HG03342 (cell line): ENCODE measurements at regions not wholly inside any gene's neighbourhood (a gene's known extent, or its start where the extent isn't known, plus 50 kb on each side); places are given as distances from the start of the nearest gene placed in this dataset.

Experiments used
- ATAC-seq: cut with Tn5 transposase; IDR thresholded peaks from one replicate; pipeline ENCODE4 v1.9.1; 2021; ENCODE audit warnings: mild to moderate bottlenecking, moderate library complexity; ENCODE audit not compliant: unreplicated experiment

DNA sequence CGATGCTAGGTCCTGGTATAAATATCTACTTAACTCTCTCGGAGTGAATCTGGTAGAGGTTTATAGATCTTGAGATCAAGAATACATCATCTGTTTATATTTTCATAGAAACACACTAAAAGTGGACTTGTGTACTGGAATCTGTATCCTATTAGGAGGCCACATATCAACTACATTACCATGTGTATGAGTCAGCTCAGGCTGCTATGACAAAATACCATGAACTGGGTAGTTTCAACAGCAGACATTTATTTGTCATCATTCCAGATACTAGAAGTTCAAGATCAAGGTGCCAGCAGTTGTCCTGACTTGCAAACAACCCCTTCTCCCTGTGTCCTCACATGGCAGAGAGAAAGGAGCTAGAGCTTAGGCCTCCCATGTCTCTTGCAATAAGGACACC lies 113.9 kb upstream of the PFKP start:
- no peak for ATAC-seq

DNA sequence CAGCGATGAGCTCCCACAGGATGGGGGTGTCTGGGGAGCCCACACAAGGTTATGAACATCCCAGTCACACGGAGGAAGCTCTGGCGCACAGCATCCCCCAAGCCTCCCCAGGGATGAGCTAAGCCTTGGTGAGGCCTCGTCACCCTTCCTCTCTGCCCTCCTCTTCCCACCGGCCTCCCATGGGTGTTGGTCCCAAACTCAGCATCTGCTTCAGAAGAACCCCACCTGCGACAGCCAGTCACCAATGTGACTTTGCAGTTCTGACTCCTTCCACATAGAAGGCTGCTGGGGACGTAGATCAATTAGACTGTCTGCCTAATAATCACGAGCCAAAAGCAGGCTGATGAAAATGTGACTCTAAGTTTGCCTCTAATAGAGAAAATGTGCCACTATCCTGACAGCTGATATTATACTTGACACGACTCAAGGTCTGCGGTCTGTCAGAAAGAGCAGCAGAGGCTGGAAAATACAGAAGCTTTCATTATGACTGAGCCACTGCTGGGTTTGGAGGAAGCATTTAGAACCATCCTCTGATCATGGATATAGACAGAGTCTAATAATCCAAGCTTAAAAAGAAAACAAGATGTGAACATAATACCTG lies 116.0 kb upstream of the PFKP start:
- peak; percentile 34 for ATAC-seq

DNA sequence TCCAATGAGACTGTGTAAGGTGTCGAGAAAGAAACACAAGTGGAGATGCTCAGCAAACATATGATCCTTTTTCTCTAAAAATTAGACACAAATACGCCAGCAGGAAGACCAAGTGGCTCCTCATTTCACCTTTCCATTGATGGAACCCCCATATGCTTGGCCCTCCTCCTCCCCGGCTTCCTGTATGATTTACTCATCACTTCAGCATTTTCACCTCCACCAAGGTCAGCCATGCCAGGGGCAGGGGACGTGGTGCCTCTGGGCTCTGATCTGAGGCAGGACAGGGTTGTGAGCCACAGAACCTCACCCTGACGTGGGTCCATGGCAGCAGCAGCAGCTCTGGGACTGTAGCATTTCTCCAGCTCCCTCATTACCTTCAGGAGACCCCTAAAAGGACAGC lies 116.8 kb upstream of the PFKP start:
- no peak for ATAC-seq

DNA sequence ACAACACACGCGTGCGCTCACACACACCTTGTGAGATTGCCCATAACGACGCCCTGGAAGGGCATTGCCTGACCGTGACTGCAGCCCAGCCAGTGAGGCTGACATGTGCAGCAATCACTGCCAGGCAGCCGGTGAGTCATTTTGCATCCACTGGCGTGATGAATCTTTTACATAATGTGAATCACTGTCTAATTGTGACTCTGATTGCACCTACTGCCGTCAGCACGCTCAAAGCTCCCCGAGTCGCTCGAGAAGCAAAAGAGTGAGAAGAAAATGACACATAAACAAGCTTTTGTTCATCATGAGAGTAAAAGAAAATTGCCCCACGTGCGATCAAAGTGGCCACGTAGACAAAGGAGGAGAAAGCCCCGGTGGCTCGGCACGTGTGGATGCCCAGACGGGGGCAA lies 117.4 kb upstream of the PFKP start:
- peak; percentile 62 for ATAC-seq

DNA sequence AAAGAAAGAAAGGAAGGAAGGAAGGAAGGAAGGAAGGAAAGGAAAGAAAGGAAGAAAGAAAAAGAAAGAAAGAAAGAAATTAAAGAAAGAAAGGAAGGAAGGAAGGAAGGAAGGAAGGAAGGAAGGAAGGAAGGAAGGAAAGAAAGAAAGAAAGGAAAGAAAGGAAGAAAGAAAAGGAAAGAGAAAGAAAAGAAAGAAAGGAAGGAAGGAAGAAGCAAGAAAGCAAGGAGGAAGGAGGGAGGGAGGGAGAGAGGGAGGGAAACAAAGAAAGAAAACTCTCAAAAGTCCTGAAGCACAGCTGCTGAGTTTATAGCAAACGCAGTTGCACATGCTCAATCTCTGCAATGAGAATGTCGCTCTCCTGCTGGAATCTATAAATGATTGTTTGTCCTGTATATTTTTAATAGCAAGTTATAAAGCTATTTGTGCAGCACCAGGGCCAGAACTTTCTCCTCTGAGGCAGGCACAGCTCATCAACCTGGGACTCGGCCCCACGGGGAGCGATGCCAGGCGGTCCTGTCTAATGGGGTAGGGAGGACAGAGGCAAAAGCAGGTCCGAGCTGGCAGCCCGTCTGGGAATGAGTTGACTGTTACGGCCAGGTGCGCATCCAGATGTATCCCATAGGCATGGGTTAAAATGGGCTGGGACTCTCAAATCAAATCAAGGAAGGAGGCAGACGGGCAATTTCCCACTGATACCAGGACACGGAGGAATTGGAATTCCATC lies 118.0 kb upstream of the PFKP start:
- no peak for ATAC-seq

DNA sequence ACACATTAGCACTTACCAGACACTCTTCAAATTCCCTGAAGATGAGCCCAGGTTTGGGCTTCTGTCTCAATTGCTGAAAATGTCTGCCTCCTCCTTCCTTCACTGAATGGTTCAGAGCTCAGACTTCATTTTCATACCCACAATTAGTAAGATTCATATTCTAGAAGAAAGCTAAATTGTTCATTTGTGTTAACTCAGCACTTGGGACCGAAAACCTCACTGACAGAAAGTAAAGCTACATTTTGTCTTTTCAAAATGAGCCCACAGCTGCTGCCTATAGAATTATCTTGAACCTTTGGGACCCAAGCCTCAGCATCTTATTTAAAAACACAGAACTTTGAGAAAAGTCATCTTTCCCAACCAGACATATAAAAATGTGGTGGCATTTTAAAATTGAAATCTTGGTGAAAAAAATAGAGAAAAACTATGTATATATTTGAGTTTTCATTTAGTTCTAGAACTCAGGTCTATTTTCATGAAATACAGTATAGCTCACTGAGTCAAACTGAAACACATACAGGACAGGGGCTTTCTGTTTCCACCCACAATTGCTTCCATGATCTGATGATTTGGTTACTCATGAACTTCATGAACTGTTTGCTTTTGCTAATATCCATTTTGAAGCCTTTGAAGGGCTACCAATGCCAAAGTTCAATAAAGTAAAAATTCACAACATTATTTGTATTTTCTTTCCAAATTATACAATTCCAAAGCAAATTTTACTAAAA lies 119.1 kb upstream of the PFKP start:
- ATAC-seq = peak; percentile 79

DNA sequence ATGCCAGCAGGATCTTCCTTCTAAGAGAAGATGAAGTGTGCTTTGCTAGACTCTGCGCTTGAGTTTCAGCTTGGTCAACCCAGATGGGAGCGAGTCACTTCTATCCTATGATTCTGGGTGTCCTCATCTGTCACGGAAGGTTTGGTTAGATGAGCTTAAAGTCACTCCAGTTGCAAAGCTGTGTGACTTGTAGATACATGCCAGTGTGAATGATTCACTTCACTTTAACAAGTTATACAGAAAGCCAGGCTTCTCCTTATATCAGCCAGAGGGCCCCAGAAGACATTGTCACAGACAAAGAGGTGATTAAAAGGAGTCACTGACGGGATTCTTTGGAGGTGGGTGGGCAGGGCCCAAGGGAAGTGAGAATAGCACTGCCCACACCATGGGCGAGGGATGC lies 122.6 kb upstream of the PFKP start:
- no peak for ATAC-seq

DNA sequence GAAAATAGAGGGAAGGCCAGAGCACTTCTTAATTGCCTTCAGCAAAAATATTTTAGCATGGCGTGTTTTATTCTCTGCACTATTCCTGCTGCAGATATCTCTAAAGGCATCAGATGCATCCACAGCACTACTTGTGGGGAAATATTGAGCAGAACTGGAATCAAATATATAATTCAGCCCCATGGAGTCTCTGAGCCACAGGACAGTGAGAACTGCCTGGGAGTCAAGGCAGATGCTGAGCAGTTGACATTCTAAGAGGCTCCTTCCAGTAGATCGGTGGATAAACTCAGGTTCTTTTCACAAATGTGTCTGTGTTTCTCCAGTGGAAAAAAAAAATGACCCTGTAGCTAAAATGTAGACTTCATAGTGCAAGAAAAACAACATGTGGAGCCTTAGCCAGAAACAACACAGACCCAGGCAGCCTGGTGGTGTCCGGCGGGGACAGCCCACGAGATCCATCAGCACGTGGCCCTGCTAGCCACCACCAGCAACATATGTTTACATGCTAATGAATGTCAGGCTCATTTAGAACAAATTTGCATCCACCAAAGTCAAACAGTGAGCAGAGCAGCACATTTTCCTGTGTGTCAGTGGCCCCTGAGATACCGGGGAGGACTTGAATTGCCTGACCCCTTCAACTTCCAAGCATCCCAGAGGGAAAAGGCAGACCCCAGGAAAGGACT lies 123.3 kb upstream of the PFKP start:
- no peak for ATAC-seq

DNA sequence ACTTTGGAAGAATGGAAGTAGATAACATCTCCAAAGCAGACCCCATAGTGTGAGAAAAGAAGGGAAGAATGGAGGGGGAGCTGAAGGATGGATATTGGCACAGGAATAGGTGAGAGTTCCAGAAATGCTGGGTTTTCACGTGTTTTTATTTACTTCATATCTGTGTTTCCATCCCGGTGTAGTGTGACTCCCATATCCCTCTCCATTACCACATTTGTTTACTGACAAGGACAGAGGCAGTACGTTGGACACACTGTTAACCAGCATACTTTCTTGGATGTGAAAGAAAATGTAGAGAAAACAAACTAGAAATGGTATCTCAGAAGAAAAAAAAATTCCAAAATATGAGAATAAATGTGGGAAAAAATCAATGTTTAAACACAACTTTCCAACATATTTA lies 124.4 kb upstream of the PFKP start:
- no peak for ATAC-seq

DNA sequence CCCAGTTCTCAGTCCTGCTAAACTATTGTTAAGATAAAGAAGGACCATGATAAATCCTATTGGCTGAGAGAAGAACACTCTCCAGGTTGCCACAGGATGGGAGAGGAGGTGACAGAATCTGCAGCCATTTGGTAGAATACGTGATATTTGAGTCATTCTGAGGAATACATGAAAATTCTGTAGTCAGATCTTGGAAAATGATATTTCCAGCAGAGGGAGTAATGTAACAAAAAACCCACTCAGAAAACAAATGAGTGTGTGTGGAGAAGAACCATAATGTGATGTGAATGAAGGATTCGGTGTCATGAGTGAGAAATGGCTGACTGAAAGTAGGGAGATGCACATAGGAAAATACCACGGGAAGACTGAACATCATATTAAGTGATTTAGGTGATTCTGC lies 128.5 kb upstream of the PFKP start:
- ATAC-seq = no peak

DNA sequence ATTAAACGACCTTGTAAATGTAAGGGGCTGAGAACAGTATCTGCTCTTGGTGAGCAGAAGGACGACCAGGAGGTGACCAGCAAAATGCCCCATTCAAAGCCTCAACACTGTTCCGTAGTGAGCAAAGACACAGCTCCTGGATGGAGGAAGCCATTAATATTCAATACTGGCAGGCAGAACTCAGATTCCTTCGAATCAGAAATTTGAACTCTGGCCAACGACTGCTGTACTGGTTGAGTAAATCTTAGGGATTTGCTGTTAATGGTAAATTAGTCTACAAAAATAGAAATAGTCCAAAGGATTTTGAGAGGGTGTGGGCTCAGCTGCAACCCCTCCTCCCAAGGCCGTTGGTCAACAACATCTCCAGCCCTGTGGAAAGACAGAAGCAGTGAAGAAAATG lies 130.5 kb upstream of the PFKP start:
- ATAC-seq = no peak

DNA sequence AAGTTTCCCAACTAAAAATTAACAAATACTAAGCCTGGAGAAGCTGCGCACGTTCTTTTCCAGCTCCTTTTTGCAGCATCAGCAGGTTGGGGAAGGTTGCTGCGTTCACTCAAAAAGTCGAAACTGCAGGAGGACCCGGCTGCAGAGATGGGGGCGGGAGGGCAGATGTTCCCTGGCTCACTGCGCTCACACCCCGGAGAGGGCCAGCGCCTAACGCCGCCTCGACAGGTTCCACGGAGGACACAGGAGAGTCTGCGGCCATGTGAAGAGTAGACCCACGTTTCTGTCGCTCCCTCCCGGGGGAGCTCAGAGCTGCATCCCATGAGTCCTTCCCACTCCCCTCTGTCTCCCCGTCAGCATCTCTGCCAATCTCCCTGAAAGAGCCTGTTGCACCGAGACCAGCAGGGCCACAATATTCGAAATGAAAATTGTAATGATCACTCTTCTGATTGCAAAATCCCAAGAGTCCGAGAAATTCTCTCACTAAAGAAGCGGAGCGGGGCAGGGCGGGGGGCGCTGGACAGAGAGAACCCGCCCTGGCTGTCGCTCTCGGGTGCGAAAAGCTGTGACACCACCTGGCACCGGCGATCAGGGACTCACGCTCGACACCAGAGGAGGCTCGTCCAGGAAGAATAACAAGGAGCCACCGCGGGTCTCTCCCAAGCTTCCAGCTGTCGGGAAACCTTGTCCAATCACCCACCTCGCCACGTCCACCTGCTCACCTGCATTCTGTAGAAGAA lies 131.5 kb upstream of the PFKP start:
- ATAC-seq = no peak

DNA sequence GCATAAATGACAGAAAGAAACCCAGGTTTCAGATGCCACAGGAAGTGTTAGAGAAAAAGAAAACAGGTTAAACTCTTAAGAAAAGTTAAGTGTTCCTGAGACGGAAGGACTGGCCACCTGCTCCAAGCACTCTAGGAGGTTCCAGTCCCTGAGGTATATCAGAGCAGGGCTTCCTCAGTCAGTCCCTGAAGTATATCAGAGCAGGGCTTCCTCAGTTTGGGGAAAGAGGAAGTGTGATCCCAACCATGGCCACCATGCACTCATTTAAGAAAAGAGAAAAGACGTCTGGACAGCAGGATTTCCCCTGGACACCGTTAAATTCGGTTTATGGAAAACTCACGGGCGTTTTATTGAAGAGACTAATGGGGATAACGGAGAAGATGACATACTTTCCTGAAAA lies 133.4 kb upstream of the PFKP start:
- no peak for ATAC-seq

DNA sequence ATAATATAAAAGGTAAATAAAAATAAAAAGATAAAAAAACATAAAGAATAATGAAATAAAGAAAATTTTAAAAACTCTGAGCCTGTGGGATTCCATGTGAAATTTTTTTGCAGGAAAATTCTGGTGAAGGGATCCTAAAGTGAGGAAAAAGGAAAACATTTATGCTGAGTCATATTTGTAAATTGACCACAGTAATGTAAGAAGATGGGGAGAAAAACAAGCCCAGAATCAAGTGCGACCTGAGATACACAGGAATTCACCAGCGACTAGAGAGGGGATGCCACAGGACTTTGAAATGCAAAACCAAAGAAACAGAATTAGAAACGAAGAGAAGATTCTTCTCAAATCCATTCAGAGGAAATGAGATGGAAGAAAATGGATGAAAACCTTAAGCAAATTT lies 133.8 kb upstream of the PFKP start:
- ATAC-seq = no peak

DNA sequence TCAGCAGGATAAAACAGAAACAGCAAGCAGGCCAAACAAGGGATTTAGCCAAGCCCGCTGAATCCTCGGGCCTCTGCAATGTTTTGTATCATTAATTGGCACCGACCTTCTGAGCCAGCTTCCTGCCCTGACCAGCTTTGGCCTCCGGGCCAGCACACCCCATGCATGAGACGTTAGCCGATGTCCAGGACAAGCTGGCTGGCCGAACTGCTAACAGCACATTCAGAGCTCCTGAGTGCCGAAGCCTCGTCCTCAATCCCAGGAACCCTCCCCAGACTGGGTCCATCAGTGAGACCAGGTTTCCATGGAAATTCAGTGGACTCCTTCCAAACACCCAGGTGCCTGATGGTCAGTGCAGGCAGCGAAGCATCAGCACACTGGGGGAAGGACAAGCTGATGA lies 134.3 kb upstream of the PFKP start:
- ATAC-seq = no peak

DNA sequence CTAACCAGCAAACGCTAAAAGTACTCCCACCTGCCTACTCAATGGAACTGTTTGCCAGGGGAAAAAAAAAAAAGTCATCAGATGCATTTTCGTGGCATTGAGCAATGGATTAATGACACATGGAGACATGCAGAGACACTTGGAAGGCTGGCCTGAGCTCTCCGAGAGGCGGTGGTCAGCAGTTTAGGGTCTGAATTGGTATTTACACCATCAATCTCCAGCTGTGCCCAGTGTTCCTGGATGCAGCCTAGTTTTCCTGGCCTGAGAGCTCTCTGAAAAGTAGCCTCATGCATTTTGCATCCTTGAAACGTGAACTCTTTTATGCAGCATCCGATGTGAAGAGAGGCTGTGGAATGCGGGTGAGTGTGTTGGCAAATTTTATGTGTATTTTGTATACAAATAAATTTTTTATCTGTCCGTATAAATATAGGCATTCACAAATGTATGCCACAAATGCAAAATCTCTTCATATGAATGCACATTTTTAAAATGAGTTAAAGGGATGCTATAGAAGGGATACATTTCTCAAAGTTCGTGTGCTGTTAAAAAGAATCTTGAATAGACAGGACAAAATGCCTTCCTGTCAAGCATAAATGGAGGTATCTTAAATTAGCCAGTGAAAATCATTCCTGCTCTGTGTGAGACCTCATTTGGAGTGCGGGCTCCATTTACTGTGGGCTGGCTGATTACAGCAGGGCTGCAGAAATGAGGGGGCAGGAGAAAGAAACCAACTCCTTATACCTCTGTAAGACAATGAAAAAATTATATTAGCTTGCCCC lies 137.7 kb upstream of the PFKP start:
- no peak for ATAC-seq

DNA sequence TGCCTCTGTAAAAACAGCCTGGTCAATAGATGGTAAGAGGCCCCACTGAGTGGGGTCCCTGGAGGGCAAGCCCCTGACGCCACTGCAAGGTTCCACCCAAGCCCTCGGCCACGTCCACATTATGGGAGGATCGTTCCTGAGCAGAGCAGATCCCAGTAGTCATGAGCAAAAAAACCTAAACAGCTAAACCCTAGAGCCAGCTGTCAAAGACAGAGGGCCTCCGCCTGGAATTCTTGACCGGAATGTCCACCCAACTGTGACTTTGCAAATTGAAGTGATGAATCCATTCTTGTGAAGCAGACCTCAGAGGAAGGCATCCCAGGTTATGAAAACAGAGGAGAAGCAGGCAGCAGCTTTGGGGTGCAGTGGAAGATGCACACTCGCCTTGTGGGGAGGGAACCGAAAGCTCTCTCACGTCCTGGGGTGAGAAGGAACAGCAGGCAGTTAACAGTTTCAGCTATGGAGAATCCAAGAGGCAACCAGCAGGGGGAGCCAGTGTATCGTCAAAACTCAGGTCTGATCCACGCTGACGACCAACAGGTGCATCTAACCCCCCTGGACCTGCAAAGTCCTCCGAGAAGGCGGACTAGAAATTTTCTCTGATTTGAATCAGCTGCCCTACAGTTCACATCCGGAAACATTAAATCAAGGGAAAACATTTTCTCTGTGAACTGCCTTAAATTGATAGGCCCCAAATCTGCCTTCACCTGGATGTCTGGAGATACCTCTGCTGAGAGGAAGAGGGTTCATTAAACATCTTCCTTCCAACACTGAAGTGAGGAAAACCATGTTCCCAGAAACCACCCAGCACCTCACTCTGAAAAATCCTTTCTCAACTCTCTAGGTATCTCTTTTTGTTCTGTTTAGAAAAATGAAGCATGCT lies 139.1 kb upstream of the PFKP start:
- peak; percentile 95 for ATAC-seq

DNA sequence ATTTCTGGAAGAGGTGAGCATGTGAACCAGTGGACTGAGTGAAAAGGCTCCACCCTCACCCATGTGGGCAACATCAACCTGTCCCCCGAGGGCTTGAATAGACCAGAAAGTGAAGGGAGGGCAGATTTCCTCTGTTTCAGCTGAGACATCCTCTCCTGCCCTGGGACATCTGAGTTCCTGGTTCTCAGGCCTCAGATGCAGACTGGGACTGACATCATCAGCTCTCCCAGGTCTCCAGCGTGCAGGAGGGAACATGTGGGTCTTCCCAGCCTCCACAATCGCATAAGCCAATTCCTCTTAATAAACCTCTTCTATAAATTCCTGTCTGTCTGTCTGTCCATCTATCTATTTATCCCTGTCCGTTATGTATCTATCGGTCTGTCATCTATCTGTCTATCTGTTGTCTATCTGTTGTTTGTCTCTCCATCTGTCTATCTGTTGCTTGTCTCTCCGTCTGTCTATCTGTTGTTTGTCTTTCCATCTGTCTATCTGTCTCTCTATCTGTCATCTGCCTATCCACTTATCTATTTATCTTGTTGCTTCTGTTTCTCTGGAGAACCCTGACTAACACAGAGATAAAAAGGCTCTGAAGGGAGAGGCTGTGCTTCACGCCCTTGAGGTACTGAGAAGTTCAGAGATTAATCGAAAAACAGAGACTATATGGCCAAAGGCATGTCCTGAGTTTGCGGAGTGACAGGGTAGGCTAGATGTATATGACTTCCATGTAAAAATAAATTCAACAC lies 140.3 kb upstream of the PFKP start:
- no peak for ATAC-seq

DNA sequence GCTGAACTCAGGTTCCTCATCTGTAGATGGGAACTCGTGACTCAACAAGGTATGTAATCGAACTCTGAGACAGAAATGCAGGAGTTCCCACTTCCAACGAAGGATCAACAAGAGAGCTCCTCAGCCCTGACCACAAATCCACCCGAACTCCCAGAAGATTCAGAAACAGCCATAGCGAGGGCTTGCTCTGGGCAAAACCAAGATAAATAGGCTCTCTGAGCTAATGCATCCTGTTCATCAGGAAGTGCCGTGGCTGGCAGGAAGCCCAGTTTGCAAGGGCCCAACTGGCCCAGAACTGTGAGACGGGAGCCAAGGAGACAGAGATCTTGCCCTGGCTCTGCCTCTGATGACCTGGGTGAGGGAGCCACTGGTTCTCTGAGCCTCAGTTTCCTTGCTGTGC lies 141.7 kb upstream of the PFKP start:
- no peak for ATAC-seq
